ENCODE measurements at regions not wholly inside any gene's neighbourhood (a gene's known extent, or its start where the extent isn't known, plus 50 kb on each side); places are given as distances from the start of the nearest gene placed in this dataset.

DNA sequence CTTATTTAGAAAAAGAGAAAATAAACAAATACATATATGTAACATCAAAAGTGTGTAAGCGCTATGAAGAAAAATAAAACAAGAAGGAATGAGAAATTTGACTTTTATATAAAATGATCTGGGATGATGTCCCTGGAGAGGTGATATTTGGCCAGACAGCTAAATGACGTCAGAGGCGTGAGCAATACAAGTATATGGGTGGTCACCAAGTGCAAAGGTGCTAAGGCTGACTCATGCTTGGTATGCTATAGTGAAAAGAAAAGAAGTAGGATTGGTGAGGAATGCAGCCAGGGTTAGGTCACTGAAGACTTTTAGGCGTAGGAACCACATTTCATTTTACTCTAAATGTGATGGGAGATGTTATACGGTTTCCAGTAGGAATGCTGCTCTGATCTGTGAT is 1049.1 kb upstream of the TENM3 start:
- DNase-seq (ENCODE audit: extremely low read depth in 1 of 11, low read depth in 9 of 11, low spot score in 4 of 11) = no peak

DNA sequence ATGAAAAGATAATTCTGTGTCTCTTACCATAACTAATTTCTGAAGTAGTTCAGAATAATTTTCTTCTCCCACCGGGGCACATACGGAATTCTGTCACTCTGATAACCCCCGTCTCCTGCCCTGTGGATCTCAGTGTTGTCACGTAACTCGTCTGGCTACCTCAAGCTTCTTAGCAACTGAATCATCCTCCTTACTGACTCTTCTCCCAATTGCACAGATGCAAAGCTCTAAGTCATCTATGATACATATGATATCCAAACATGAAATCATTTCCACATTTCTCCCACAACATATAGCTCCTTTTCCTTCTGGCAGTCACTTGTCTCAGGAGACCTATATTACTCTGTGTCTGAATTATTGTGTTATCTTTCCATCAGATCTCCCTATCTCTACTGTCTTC is 1043.1 kb upstream of the TENM3 start:
- DNase-seq (ENCODE audit: extremely low read depth in 1 of 11, low read depth in 9 of 11, low spot score in 4 of 11) = no peak

DNA sequence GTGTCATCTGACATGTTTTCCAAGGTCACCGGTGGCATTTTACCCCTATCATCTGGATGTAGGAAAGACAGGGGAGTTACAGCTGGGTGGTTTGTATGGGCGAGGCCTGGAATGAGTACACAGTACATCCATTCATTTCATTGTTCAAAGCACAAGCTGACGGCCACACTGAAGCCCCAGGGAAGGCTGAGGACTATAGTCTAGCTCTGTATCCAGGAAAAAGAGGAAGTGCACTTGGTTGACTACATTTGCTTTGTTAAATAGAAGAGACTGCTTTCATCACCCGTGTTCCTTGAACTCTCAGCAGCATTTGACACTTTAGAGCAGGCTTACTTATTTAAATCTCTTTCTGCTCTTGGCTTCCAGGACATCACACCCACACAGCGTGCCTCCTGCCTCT is 1041.0 kb upstream of the TENM3 start:
- DNase-seq (ENCODE audit: extremely low read depth in 1 of 11, low read depth in 9 of 11, low spot score in 4 of 11) = no peak

DNA sequence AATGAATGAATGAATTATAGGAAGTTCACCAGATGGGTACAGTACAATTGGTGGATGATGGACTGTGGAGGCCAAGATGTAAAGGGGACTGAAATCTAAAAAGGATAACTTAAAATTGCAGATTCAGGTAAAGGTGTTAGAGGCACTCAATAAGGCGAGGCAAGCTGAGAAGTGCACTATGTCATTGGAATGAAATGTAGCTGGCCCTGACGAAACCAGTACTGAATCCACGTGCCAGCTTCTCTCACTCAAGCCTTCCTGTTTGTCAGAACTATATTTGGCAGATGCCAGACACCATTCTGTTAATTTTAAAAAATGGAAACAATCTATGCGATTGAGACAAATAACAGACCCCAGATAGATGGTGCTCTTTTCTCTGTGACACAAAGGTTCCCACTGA is 1039.1 kb upstream of the TENM3 start:
- DNase-seq (ENCODE audit: extremely low read depth in 1 of 11, low read depth in 9 of 11, low spot score in 4 of 11) = no peak

DNA sequence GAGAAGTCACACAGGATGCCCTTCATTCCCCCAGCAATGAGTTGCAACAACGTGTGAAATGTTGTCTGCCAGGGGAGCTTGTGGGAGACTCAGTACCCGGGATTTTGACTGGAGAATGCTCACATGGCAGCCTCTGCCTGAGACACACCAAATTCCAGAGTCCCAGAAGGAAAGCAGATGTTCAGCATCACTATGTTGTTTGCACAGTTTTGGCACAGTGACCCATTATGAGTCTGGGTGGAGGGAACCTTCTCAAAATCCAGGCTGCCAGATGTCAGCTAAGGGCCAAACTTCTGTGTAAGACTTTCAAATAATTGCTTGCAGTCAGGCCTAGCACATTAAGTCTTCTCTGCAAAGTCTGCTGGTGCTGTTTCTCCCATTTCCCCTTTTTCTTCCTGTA is 1029.7 kb upstream of the TENM3 start:
- peak in 2 of 11 donors; percentile 7 to 10 for DNase-seq (ENCODE audit: extremely low read depth in 1 of 11, low read depth in 9 of 11, low spot score in 4 of 11)

DNA sequence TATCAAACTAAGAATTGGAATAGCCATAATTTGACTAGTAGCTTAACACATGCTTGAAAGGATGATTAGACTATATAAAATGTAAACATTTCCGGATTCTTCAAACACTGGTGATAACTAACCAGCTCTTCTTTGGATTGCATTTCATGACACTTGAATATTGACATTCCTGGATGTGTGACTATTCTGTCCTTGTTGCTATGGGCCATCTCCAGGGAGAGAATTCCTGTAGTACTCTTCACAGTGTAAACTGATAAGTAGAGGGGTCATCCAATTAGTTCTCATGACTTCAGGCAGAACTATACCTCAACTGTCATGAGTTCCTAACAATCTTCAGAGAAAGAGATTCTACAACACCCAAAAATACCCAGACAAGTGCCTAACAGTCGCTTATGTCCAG is 1026.7 kb upstream of the TENM3 start:
- DNase-seq (ENCODE audit: extremely low read depth in 1 of 11, low read depth in 9 of 11, low spot score in 4 of 11) = no peak

DNA sequence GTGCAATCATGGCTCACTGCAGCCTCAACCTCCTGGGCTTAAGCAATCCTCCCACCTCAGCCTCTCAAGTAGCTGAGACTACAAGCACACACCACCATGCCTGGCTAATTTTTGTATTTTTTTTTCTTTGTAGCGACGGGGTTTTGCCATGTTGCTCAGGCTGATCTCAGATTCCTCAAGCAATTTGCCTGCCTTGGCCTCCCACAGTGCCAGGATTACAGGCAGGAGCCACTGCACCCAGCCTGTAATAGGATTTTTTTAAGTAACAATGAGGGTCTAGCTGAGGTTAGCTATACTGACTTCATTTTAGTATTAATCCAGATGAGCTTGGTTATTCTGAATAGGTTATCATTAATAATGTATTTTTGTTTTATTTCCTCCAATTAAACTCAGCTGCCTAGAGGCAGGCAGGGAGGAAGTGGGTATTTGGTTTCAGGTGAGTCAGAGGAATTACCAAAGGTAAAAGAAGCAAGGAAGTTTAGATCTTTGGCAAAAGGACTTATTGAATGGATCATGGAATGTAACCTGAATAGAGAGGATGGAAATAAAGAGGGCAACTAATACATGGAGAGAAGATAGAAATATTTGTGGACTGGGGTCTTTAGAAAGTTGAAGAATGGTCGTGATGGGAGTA is 1023.3 kb upstream of the TENM3 start:
- DNase-seq (ENCODE audit: extremely low read depth in 1 of 11, low read depth in 9 of 11, low spot score in 4 of 11) = no peak

DNA sequence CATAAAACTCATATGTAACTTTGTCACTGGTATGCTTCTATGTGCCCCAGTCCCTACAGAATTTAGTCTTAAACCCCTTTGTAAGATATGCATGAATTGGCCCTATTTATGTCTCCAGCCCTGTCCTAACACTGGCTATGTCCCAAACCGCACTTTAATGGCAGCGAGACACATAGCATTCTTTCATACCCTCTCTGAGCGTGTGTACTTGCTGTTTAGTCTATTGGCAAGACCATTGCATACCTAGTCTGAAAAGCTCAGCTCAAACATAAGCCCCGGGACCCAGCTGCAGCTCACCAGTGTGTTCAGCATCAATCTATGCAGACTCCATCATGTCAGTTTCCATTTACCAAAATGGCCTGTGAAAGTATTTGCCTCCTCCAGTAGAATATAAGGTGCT is 1018.4 kb upstream of the TENM3 start:
- no peak for DNase-seq (ENCODE audit: extremely low read depth in 1 of 11, low read depth in 9 of 11, low spot score in 4 of 11)

DNA sequence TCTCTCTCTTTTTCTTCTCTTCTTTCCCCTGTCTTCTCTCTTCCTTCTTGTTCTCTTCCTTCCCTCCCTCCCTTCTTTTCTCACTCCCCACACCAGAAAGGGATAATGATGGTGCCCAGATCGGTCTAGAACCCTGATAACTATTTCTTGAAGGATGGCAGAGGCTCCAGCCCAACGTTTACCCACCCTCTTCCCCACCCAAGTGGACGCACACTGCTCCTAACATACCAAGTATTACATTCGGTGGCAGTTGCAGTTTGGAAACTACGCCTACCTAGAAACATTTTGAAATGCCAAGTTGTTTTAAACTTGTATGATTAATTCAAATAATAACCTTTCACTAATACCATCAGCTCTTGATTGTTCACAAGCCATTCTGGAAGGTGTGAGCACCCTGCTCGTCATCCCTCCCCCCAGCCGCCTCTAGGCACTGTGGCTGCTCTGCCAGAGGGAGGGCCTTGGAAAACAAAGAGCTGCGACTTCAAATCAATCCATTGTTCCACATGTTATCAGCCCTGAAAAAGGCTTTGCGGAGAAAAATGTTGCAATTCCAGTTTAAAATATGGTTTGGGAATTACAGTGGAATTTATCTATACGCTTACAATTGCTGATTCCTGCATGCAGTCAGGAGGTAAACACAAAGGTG is 1017.5 kb upstream of the TENM3 start:
- no peak for DNase-seq (ENCODE audit: extremely low read depth in 1 of 11, low read depth in 9 of 11, low spot score in 4 of 11)

DNA sequence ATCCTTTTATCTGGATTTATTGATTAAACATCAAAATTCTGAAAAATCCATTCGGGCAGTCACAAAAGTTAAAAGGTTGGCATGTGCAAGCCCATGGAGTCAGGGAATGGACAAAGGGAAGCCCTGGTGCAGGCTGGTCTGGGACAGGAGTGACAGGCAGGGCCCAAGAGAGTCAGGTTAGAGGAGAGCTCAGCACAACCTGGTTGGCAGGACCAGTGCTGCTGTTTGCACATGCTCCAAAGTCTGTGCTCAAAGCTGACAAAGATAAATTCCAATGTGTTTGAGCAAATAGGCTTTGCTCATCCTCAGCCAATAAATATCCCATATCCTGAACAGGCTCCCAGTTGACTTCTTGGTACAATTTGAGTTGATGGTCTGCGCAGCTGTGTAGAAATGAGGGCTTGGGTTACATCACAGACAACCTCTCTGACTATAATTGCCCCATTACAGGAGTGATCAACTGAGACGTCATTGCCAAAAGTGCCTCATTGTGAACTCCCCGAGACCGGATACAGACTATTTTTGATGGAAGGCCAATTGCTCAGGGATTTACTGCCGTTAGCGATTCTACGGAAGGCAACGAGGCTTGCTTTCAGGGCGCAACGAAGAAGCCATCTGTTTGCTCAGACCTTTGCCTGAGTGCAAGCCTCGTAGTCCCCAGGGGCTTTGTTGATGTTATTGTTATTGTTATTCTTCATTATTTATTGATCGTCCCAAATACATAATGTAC is 1008.1 kb upstream of the TENM3 start:
- DNase-seq (ENCODE audit: extremely low read depth in 1 of 11, low read depth in 9 of 11, low spot score in 4 of 11) = no peak

DNA sequence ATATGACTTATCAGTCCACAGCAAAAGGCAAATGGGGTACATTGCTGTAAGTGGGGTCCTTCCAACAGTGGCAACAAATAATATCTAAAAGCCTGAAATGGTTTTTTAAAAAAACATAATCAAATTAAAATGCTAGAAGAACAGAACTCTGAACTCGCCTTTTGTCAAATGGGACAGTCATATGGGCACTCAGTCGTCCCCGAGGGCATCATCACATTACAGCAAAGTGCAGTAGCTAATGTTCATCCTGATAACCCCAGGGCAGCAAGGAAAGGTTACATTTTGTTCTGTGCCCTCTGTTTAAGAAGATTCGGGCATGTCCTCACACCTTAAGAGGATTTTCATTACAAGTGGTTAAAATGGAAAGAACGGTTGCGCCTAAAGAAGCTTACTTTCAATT is 997.9 kb upstream of the TENM3 start:
- no peak for DNase-seq (ENCODE audit: extremely low read depth in 1 of 11, low read depth in 9 of 11, low spot score in 4 of 11)

DNA sequence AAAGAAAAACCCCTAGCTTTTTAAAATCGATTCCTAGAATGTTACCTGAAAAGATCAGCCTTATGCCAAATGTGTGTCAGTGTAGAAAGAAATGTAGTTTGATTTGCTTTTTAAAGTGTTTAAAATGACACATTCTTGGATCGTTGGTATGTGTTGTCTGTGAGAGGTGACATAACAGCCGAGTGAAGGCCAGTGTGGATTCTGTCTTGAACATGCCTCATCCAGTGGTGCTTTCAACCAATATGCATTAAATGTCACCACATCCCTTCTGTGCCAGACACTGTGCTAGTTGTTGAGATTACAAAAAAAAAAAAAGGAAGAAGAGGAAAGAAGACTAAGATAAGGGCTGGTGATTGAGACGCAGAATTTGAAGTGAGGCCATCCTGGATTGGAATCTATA is 994.2 kb upstream of the TENM3 start:
- DNase-seq (ENCODE audit: extremely low read depth in 1 of 11, low read depth in 9 of 11, low spot score in 4 of 11) = no peak

DNA sequence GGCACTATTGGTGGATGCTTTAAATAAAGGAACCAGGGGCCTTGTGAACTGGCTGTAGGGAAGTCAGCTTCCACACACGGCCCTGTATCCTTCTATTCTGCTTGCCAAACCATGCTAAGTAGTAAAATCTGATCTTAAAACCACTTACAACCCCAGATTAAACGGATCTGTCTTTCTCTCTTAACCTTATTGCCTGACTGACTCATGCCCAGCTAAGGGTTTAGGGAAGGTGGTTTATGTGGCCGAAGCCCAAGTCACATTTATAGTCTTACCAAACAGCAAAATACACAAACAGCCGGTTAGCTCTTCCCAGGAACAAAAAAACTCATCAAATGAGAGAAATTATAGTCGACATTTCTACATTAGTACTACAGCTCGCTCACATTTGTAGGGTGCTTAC is 988.4 kb upstream of the TENM3 start:
- DNase-seq (ENCODE audit: extremely low read depth in 1 of 11, low read depth in 9 of 11, low spot score in 4 of 11) = no peak

DNA sequence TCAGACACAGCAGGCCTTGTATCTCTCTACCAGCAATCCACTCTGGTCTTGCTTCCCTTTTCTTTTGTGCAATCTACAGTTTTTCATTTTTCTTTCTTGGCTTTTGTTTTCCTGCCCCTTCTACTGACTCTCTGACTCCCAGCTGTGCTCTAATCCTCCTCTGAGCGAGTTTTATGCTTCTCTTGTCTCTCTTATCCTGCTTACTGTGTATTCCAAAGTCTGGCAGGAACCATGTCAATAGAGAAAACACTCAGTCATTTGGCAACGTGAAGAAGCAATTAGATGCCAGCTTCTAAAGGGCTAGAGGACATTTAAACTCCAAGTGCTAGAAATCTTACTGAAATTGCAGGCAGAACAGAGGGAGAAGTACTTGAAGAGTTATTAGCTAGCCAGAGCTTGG is 984.6 kb upstream of the TENM3 start:
- DNase-seq (ENCODE audit: extremely low read depth in 1 of 11, low read depth in 9 of 11, low spot score in 4 of 11) = no peak

DNA sequence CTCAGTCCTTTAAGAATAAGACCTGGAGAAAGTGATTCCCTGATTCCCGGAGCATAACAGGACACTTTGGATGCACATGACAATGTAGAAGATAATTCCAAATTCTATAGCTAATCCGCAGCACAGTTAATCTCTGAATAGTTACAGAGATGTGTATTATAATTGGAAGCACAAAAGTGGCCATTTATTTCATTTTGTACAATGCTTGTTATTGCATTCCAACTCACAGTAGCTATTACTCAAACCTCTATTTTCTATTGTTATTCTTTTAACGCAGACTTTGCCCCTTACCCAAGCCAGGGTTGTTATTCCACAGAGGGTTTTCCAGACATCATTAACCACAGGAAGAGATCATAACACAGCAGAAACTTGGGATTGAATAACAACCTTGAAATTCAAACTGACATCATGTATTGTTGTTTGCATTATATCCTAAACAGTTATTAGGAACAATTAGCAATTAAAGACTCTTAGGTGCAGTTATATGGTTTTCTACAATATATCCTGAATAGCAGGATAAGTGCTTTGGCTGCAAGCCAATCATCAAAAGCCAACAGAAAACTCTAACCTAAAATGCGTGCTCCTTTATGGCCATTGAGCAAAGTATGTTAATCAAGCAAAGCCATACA is 984.0 kb upstream of the TENM3 start:
- DNase-seq (ENCODE audit: extremely low read depth in 1 of 11, low read depth in 9 of 11, low spot score in 4 of 11) = peak in 1 of 11 donors; percentile 2

DNA sequence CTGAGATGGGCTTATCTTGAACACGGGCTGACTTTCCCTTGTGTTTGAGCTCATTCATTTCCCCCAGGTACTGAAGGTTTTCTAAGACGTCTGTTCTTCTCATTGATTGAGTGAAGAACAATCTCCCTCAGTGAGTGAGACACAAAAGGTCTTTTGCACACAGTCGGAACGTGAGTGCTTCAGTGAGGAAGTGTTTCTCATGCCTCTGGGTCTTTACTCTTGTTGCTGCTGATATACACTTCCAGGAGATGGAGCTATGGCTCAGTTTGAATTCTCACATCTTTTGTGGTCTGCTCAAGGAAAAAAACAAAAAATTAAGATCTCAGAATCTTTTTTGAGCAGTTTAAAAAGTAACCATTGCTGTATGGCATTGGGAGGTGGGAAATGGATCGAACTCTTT is 981.9 kb upstream of the TENM3 start:
- peak in 8 of 11 donors; percentile 5 to 17 (median 13) for DNase-seq (ENCODE audit: extremely low read depth in 1 of 11, low read depth in 9 of 11, low spot score in 4 of 11)

DNA sequence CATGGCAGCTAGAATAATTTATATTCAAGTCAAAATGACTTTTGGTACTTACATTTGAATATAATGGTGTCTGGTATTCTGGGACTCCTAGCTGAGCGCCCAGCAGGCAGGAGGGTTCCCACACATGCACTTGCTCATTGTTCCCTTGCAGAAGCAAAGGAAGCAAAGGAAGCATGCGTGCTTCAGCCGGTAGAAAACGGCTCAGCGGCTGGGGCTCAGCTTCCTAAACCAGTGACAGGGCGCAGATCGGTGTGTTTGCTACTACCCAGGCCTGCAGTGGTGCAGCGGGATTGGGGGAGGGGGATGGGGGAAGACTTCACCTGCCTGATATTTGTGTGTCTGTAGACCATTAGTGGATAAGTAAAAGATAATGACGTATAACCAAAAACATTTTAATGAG is 978.3 kb upstream of the TENM3 start:
- no peak for DNase-seq (ENCODE audit: extremely low read depth in 1 of 11, low read depth in 9 of 11, low spot score in 4 of 11)

DNA sequence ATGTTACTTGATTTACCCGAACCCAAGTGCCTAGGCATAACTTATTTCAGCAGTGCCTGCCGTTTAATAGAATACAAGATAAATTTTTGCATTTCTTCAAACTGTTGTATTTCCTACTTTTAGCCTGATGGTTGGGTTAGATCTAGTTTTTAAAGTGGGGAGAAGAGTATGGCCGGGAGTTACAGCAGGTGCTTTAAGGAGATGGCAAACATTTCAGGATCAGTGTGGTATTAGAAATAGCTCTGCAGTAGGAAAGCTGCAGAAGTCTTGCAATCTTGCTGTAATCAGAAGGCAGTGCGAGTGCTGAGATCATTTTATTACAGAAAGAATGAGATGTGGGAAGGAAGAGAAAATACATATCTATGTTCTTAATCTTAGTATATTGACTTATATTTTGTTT is 977.8 kb upstream of the TENM3 start:
- no peak for DNase-seq (ENCODE audit: extremely low read depth in 1 of 11, low read depth in 9 of 11, low spot score in 4 of 11)

DNA sequence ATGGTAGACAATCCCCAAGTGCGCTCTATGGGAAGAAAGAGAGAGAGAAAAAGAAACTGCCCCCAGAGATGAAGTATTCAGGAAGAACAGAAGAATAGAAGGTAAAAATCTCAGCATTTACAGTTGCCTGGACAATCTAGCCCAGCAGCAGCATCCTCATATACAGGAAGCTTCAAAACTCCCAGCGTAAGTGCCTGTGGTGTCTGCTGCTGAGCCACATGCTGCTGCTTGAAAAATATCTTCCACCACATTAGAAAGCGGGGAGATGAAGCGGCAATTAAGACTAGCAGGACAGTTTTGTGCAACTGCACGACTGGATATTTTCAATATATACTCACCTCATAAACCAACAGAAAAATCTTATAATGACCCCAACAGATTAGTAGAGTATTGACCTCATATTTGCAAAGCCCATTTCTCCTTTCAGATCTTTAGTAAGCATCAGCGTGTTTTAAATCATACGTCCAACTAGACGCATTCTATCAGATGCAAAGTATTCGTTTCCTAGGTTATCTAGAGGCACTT is 972.0 kb upstream of the TENM3 start:
- no peak for DNase-seq (ENCODE audit: extremely low read depth in 1 of 11, low read depth in 9 of 11, low spot score in 4 of 11)

DNA sequence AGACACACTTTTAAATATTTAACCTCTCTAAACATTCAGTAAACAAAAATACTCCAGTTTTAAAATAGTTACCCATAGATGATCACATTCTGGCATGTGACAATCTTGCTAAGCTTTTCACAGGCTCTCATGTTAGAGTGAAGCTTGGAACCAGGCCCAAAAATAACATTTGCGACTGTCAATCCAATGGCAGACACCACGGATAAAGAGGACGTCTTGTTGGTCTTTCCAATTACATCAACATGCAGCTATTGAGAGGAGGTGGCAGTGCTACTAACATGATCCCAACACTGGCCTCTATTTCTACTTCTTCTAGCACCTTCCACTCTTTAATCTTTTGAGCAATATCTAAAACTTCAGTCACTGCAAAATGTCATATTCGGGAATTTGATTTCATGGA is 970.8 kb upstream of the TENM3 start:
- DNase-seq (ENCODE audit: extremely low read depth in 1 of 11, low read depth in 9 of 11, low spot score in 4 of 11) = no peak
